CD4-positive, alpha-beta T cell (primary cell): ENCODE measurements at regions not wholly inside any gene's neighbourhood (a gene's known extent, or its start where the extent isn't known, plus 50 kb on each side); places are given as distances from the start of the nearest gene placed in this dataset.

Experiments
- ATAC-seq: fragments of 200-7000 bp; cut with Tn5 transposase; one replicate; pipeline ENCODE4 v1.10.0; 2022; ENCODE audit warnings: mild to moderate bottlenecking; ENCODE audit not compliant: poor library complexity
- CTCF ChIA-PET: fragments of 350-600 bp; sonication (Branson Sonifier 250); formaldehyde crosslinking; loops from one replicate; lab custom pipeline; 2021; ENCODE audit warnings: antibody characterized with exemption, inconsistent platforms; lab: Charles Lee
- POLR2A ChIA-PET: fragments of 350-600 bp; sonication (Branson Sonifier 250); formaldehyde crosslinking; loops from one replicate; lab custom pipeline; 2021; ENCODE audit warnings: antibody characterized with exemption, inconsistent platforms; lab: Charles Lee
- DNase-seq, 14 experiments: peaks; one replicate each; pipeline ENCODE4 v3.0.0-alpha.2; 2013 to 2020; ENCODE audit warnings: mixed read lengths in 2 of 14
- H3K27ac ChIP-seq, 2 donors: one replicate each; pipeline versions ENCODE4 v1.5.1 to v1.7.0; 2013; ENCODE audit warnings: low read length in 2 of 2, low read depth in 1 of 2, mild to moderate bottlenecking in 1 of 2
- H3K27me3 ChIP-seq, 2 experiments: 1 replicate in 1 of 2; 2 replicates in 1 of 2; pipeline versions ENCODE4 v1.6.1 to v1.7.0; 2013; ENCODE audit warnings: low read length in 2 of 2, control low read depth in 1 of 2, mild to moderate bottlenecking in 1 of 2, moderate library complexity in 1 of 2; ENCODE audit not compliant: insufficient read depth in 2 of 2, control insufficient read depth in 1 of 2
- H3K36me3 ChIP-seq: one replicate; pipeline ENCODE4 v1.6.1; 2013; ENCODE audit warnings: low read length, control low read depth; ENCODE audit not compliant: insufficient read depth
- H3K4me1 ChIP-seq: one replicate; pipeline ENCODE4 v1.6.1; 2013; ENCODE audit warnings: low read length, control low read depth; ENCODE audit not compliant: insufficient read depth
- H3K4me3 ChIP-seq: one replicate; pipeline ENCODE4 v1.5.1; 2013; ENCODE audit warnings: mild to moderate bottlenecking, low read length, moderate library complexity
- H3K9me3 ChIP-seq, 2 experiments: 1 replicate in 1 of 2; 2 replicates in 1 of 2; pipeline versions ENCODE4 v1.6.1 to v1.7.0; 2013; ENCODE audit warnings: low read length in 2 of 2, mild to moderate bottlenecking in 2 of 2, control low read depth in 1 of 2, moderate library complexity in 1 of 2; ENCODE audit not compliant: control insufficient read depth in 1 of 2, insufficient read depth in 1 of 2
- H3K27ac Mint-ChIP-seq: one replicate; pipeline ENCODE4 v1.8.0; 2020; ENCODE audit warnings: mixed read lengths
- H3K27me3 Mint-ChIP-seq: one replicate; pipeline ENCODE4 v1.8.0; 2021; ENCODE audit warnings: mixed read lengths
- H3K36me3 Mint-ChIP-seq: one replicate; pipeline ENCODE4 v1.8.0; 2021; ENCODE audit warnings: low read depth, mixed read lengths
- H3K4me1 Mint-ChIP-seq: one replicate; pipeline ENCODE4 v1.8.0; 2021; ENCODE audit warnings: low read depth, mixed read lengths
- H3K4me3 Mint-ChIP-seq: one replicate; pipeline ENCODE4 v1.8.0; 2020; ENCODE audit warnings: mild to moderate bottlenecking, mixed read lengths
- H3K9me3 Mint-ChIP-seq: one replicate; pipeline ENCODE4 v1.8.0; 2020; ENCODE audit warnings: mixed read lengths
- CTCF ChIP-seq: fragments of 200-600 bp; IDR thresholded peaks from one replicate; pipeline ENCODE4 v1.8.0; 2022; ENCODE audit warnings: antibody characterized with exemption, mild to moderate bottlenecking
- intact Hi-C, 2 experiments: fragments of 100-400 bp; cut with DNase I in 1 of 2; cut with micrococcal nuclease in 1 of 2; formaldehyde crosslinking; loops; one replicate each; pipeline versions ENCODE4 v1.15.1 to v1.9.0; 2023 to 2025; cut with DNase I, micrococcal nuclease

DNA sequence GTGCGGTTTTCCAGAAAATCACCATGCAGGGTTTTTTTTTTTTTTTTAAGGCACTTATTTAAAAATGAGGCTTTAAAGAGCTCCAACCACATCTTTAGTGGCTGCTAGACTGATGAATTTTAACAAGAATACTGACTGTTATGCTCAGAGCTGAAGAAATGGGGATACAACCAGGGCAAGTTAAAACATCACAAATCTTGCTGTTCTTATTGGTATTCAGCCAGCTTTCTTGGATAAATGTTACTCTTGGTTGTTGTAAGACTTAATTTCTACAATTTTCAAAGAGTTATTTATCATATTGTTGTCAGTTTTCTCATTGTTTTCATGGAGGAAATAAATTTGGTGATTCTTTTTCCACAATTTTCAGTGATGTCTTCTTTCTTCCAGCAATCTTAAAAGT is 352.8 kb upstream of the FAM174A start:
- Histone ChIP-seq H3K4me1 (no peaks in the 10 kb centered on the region), H3K9me3 (no peaks in the 10 kb centered on the region), H3K36me3 (no peaks in the 10 kb centered on the region), H3K4me3 (no peak overlapping the region), H3K27ac (no peak overlapping the region), H3K27me3 (no peaks in the 10 kb centered on the region)
- no peaks in the 10 kb centered on the region for H3K36me3 Mint-ChIP-seq
- no peak for TF ChIP-seq CTCF
- no peak overlapping the region for H3K27ac Mint-ChIP-seq
- no peaks in the 10 kb centered on the region for H3K4me1 Mint-ChIP-seq
- no peak overlapping the region for H3K4me3 Mint-ChIP-seq
- no peaks in the 10 kb centered on the region for H3K27me3 Mint-ChIP-seq
- peaks cover 2% of the 10 kb centered on the region for H3K9me3 Mint-ChIP-seq
- no peak for DNase-seq
- ChIA-PET POLR2A (no interaction called here), CTCF (interaction anchor here (0.6 kb wide), 1 partner anchor 57 kb away, joined by 3 read pairs; no protein-coding TSS in a partner anchor)
- intact Hi-C loops = no loop called here
- no peak for ATAC-seq

DNA sequence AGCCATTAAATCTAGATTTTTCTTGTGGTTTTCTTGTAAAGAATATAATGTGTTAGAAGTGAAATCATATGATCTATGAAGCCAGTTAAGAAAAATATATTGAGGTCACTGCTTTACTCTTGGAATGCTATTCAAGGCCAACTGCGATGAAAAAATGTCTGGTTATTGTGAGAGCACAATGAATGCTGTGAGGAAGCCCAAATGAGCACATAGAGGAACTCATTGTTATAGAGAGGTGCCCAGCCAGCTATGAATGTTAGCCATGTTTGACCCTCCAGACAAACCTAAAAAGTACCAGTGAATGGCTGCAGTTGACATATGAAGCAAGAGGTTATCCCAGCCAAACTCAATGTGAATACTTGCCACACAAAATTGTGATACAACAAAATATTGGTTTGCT is 359.8 kb upstream of the FAM174A start:
- no peaks in the 10 kb centered on the region for H3K36me3 Mint-ChIP-seq
- no peak for ATAC-seq
- Histone ChIP-seq H3K4me3 (no peak overlapping the region), H3K4me1 (no peaks in the 10 kb centered on the region), H3K36me3 (no peaks in the 10 kb centered on the region), H3K9me3 (no peaks in the 10 kb centered on the region), H3K27me3 (no peaks in the 10 kb centered on the region), H3K27ac (no peak overlapping the region)
- ChIA-PET POLR2A (no interaction called here), CTCF (no interaction called here)
- TF ChIP-seq CTCF = no peak
- H3K4me3 Mint-ChIP-seq = no peak overlapping the region
- intact Hi-C loops = no loop called here
- DNase-seq = no peak
- H3K9me3 Mint-ChIP-seq = no peaks in the 10 kb centered on the region
- no peaks in the 10 kb centered on the region for H3K4me1 Mint-ChIP-seq
- no peaks in the 10 kb centered on the region for H3K27me3 Mint-ChIP-seq
- no peak overlapping the region for H3K27ac Mint-ChIP-seq

- Histone ChIP-seq H3K4me1 (no peaks in the 10 kb centered on the region), H3K36me3 (no peaks in the 10 kb centered on the region), H3K9me3 (peaks cover 0 to 5% of the 10 kb centered on the region in 2 experiments), H3K27me3 (no peaks in the 10 kb centered on the region), H3K27ac (no peak overlapping the region), H3K4me3 (no peak overlapping the region)
- no peak for TF ChIP-seq CTCF
- no peaks in the 10 kb centered on the region for H3K4me1 Mint-ChIP-seq
- H3K9me3 Mint-ChIP-seq = peaks cover 2% of the 10 kb centered on the region
- H3K4me3 Mint-ChIP-seq = no peak overlapping the region
- ATAC-seq (no peak), DNase-seq (no peak)
- intact Hi-C loops = no loop called here
- no peaks in the 10 kb centered on the region for H3K27me3 Mint-ChIP-seq
- H3K27ac Mint-ChIP-seq = no peak overlapping the region
- CTCF ChIA-PET = no interaction called here
- POLR2A ChIA-PET = no interaction called here
- H3K36me3 Mint-ChIP-seq = no peaks in the 10 kb centered on the region
Measured at GRCh38 chr5:100165309-100165708, 369.9 kb upstream of the FAM174A start.
